SK-N-DZ (cell line): ENCODE measurements at regions not wholly inside any gene's neighbourhood (a gene's known extent, or its start where the extent isn't known, plus 50 kb on each side); places are given as distances from the start of the nearest gene placed in this dataset.
A peak's percentile ranks its signal among the peaks of the same experiment; 100 is the strongest.

Experiments
- DNase-seq: peaks from one replicate; pipeline ENCODE4 v3.0.0-alpha.2; 2015; ENCODE audit warnings: low spot score

GRCh38 chr5:135662683-135663082 is 83.9 kb upstream of the CXCL14 start:
- DNase-seq, result no peak

GRCh38 chr5:135662061-135662481 is 83.3 kb upstream of the CXCL14 start:
- no peak for DNase-seq

DNA sequence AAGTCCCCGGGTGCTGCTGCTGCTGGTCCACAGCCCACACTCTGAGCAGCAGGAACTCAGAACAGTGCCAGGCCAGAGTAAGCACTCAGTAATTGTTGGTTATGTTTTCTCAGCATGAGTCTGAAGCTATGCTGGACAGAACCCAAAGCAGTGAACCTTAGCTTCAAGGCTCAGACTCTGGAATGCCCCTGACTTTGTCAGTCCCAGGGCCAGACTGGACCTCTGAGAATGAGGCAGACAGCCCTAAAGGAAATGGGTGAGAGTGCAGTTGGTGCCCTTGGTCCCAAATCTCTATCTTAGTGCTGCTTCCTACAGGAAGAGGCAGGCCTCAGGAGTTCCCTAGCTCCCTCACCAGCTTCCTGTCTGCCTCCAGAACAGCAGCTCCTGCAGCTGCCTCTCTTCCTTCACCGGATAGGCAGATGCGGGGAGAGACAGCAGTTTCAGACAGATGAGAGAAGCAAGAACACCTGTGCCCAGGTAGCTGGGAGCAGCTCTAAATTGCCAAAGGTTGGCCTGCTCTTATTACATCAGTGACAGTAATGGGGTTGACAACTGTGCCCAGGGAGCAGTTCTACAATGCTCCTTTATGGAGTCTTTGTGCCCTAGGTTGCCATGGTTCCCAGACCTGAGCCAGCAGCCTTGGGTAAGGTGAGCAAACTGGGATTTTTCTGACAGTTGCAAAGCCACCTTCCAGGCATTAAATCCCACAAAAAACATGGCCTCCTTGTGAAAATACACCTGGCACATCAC is 82.2 kb upstream of the CXCL14 start:
- no peak for DNase-seq

DNA sequence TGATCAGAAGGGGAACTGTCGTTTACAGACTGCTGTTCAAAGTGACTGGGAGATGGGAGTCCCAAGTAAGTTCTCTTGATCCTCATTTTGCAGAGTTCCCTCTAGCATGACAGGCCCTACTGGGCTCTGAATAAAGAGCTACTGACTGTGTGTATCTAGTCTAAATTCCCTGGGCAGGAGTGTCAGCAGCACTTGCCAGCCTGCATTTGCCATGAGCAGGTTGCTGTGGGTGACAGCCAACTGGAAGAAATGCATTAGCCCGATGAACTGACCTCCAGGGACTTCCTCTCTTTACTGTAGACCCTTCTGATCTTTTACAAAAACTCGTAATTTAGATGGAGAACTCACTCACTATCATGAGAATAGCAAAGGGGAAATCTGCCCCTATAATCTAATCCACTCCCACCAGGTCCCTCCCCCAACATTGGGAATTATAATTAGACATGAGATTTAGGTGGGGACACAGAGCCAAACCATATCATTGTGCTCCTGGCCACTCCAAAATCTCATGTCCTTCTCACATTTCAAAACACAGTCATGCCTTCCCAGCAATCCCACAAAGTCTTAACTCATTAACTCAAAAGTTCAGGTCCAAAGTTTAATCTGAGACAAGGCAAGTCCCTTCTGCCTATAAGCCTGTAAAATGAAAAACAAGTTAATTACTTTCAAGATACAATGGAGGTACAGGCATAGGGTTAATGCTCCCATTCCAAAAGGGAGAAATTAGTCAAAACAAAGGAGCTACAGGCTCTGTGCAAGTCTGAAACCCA is 78.9 kb upstream of the CXCL14 start:
- DNase-seq, result no peak

- DNase-seq, result no peak
These were observed 76.7 kb upstream of the CXCL14 start for GRCh38 chr5:135655468-135655815.

- no peak for DNase-seq
These were observed 76.1 kb upstream of the CXCL14 start for GRCh38 chr5:135654761-135655467.

GRCh38 chr5:135651156-135651555 is 72.4 kb upstream of the CXCL14 start:
- no peak for DNase-seq

DNA sequence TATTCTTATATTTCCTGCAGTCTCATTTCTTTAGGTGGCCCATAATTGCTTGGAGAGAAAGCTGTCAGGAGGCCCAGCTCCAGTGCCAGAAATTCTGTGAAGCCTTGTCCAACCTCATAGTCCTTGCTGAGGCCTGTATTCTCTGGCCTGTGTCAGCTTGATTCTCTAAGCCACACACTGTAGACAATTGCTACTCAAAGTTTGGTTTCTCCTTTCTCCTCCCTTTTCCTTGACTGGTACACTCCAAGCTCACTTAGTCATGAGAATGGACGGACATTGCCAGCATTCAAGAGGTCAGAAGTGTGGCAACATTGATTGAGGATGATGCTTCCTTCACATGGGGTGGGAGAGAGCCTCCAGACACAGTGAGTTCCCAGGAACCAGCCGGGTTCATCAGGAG is 71.3 kb upstream of the CXCL14 start:
- DNase-seq, result no peak

DNA sequence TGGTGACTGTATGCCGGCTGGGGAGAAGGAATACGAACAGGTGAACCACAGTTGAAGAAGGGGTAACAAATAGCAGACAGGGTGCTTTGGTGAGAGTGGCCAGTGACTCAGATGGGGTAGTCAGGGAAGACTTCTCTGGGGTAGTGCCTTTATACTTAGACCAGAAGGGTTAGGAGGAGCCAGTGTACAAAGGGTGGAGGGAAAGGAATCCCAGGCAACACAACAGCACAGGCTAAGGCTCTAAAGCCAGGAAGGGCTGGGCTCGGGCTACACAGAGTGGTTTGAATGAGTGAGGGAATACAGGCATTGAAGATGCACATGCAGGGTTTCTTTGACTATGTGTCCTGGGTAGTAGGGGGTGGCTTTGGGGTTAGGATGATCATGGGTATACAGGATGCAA is 70.6 kb upstream of the CXCL14 start:
- DNase-seq, result no peak

GRCh38 chr5:135648116-135648515 is 69.3 kb upstream of the CXCL14 start:
- no peak for DNase-seq

- DNase-seq, result no peak
These were observed 66.8 kb upstream of the CXCL14 start for GRCh38 chr5:135645336-135646180.

DNA sequence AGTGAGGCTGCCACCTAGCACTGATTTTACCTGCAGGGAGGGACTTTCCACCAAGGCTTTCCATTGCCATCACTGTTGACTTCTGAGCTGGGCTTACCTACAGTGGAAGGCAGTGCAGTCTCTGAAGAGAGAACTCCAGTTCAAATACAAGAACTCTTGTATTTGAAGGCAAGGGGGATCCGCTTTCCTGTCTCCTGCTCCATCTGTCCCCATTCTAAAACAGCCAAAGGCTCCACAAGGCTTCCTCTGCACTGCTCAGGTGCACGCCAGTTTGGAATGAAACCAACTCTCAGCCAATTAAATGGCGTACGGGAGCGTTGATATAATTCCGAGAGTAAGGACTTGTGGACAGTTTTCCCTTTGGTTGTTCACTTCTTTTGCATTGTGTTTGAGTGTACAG is 66.0 kb upstream of the CXCL14 start:
- no peak for DNase-seq

DNA sequence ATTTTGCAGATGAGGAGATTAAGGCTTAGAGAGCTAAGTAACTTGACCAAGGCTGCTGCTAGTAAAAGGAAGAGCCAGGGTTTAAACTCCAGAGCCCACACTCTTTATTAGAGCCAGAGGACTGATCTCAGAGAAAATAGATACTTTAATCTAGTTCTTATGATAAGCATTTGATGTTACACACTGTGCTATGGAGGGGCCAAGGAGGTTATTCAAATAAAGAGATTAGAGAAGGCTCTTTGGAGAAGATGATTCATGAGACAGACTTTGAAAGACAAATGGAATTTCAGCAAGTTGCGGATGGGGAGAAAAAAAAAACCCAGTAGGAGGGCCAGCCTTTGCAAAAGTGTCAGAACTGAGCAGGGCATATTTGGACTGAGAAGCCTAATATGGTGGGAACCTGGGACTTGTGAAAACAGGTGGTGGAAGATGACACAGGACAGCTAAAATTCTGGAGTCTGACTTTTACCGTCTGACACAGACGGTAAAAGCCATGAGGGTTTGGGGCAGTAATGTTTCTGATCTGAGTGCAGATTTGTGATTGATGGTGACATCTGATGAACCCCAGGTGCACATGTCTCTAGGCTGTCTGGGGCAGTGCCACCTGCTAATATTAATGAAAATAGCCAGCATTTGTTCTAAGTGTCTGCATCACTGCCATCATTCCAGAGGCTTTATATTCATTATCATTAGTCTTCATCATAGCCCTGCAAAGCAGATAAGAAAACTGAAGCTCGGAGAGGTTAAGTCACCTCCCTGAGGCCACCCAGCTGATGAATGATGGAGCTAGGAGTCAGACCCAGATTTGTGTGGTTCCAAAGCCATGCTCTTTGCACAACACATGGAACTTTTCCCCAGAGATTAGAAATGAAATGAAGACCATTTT is 65.3 kb upstream of the CXCL14 start:
- peak; percentile 72 for DNase-seq

DNA sequence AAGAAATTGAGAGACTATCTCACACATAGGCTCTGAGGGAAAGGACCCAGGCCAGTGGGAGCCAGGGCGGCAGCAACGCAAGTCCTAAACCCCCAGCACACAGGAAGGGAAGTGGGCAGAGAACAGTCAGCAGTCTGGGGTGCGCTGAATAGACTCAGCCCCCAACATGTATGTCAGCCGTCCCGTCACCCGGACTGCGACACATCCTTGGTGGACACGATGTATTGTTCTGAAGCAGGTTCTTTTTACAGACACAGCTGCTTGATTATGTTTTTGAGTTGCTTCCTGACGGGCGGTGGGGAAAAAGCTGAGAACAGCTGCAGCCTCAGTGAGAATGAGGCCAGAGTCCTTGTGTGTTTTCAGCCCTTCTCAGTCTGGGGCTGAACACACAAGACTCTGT is 64.1 kb upstream of the CXCL14 start:
- DNase-seq, result no peak

GRCh38 chr5:135642488-135642870 is 63.7 kb upstream of the CXCL14 start:
- DNase-seq, result no peak

DNA sequence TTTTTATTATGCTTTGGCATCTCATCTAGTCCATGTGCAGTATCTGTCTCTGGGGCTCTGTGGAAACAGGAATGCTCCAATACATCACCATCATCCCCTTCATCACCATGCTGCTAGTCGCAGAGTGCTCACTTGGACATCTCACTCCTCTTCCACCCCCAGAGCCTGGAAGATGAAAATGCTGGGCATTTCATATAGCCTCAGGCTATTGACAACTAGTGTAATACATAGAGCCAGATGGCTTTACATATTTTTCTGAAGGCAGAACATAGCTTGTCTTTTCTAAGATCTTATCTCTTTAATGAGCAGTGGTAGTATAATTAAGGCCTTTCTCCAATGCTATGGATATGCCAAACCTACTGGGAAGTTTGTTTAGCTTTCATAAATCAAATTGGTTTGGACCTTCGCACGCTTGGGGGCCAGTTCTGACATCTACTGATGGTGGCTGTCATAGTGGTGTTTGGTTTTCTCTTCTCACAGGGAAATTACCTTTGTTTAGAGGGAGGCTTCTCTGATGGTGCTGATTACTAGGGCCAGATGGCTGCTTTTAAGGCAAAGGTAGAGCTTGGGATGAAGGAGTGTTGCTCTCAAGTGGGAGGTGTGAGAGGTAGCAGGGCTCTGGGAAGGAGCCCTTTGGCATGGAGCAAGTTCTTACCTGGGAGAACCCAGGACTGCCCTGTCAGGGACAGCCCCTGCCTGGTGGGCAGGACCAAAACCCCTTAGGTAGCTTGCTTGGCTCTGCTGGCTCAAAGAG is 63.1 kb upstream of the CXCL14 start:
- DNase-seq, result peak; percentile 69

GRCh38 chr5:135641319-135641718 is 62.5 kb upstream of the CXCL14 start:
- no peak for DNase-seq

DNA sequence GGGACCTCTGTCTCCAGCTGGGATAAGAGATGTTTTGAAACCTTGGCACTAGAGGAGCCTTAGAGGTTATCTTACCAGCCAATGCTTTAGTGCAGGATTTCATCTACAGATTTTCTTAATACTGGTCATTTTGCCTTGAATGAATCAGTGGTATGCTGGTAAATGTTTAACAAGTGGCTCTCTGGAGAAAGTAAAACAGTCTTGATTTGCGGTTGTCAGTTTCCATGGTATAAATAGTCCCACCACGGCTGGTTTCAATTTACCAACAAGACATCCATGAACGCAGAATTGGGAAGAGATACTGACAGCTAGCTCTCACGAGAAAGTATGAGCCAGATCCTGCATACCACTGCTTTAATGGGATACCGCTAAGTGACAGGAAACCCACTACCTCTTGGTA is 56.7 kb upstream of the CXCL14 start:
- no peak for DNase-seq

GRCh38 chr5:135632798-135633197 is 54.0 kb upstream of the CXCL14 start:
- DNase-seq, result peak; percentile 18

GRCh38 chr5:135631391-135631790 is 52.6 kb upstream of the CXCL14 start:
- DNase-seq, result no peak
